PFSK-1 (cell line): ENCODE measurements at regions not wholly inside any gene's neighbourhood (a gene's known extent, or its start where the extent isn't known, plus 50 kb on each side); places are given as distances from the start of the nearest gene placed in this dataset.

Experiments
- POLR2AphosphoS5 ChIP-seq: IDR thresholded peaks from 2 replicates; pipeline ENCODE4 v1.6.1; 2012; ENCODE audit warnings: low read depth, mild to moderate bottlenecking, control low read depth, low read length, moderate library complexity
- REST ChIP-seq, 2 experiments: IDR thresholded peaks; 2 replicates each; pipeline versions ENCODE4 v1.6.1 to v1.8.0; 2011 to 2012; ENCODE audit warnings: low read depth in 2 of 2, low read length in 2 of 2, control low read depth in 1 of 2, inconsistent platforms in 1 of 2, mild to moderate bottlenecking in 1 of 2, moderate library complexity in 1 of 2; ENCODE audit not compliant: insufficient read depth in 1 of 2
- SIN3A ChIP-seq: IDR thresholded peaks from 2 replicates; pipeline ENCODE4 v1.6.1; 2012; ENCODE audit warnings: mild to moderate bottlenecking, low read length, moderate library complexity, borderline replicate concordance; ENCODE audit not compliant: insufficient read depth
- TAF1 ChIP-seq: IDR thresholded peaks from 2 replicates; pipeline ENCODE4 v1.6.1; 2012; ENCODE audit warnings: low read length, control low read depth, borderline replicate concordance; ENCODE audit not compliant: insufficient read depth

GRCh38 chr6:105804000-105804399, 282.1 kb upstream of the PRDM1 start:
- no peak for TF ChIP-seq REST (IDR thresholded peaks at IDR 0.05; ENCODE audit: insufficient read depth in 1 of 2, low read depth in 2 of 2, low read length in 2 of 2)
- TF ChIP-seq POLR2AphosphoS5, result no peak
- TF ChIP-seq SIN3A, result no peak
- no peak for TF ChIP-seq TAF1
